SK-N-MC (cell line): ENCODE measurements at regions not wholly inside any gene's neighbourhood (a gene's known extent, or its start where the extent isn't known, plus 50 kb on each side); places are given as distances from the start of the nearest gene placed in this dataset.

ENCODE experiments used
- DNase-seq: peaks from one replicate; pipeline ENCODE4 v3.0.0-alpha.2; 2011; ENCODE audit warnings: low read depth, low spot score
- H3K27ac ChIP-seq: fragments of 200-600 bp; sonication (generic); 2 replicates; pipeline ENCODE4 v1.5.1; 2016; ENCODE audit warnings: mixed run types
- H3K36me3 ChIP-seq: fragments of 200-600 bp; sonication (generic); 2 replicates; pipeline ENCODE4 v1.6.1; 2017; ENCODE audit warnings: antibody characterized with exemption, low read length, mixed read lengths; ENCODE audit not compliant: insufficient read depth
- H3K4me3 ChIP-seq: fragments of 200-600 bp; sonication (generic); 2 replicates; pipeline ENCODE4 v1.5.1; 2016
- H3K9ac ChIP-seq: fragments of 200-600 bp; sonication (generic); 2 replicates; pipeline ENCODE4 v1.8.0; 2017; ENCODE audit warnings: mixed run types, mixed read lengths; ENCODE audit not compliant: insufficient read length
- H3K9me3 ChIP-seq: fragments of 200-600 bp; sonication (generic); 2 replicates; pipeline ENCODE4 v1.6.1; 2017; ENCODE audit warnings: low read depth, mild to moderate bottlenecking, antibody characterized with exemption, low read length, moderate library complexity, mixed read lengths
- EZH2 ChIP-seq: fragments of 200-600 bp; sonication (generic); IDR thresholded peaks from one replicate; pipeline ENCODE4 v1.6.1; 2017; ENCODE audit warnings: antibody characterized with exemption
- FOXP2 ChIP-seq: optimal IDR thresholded peaks from 2 replicates; pipeline ENCODE3; 2011; ENCODE audit warnings: mild to moderate bottlenecking, moderate library complexity; ENCODE audit not compliant: insufficient read depth; ENCODE audit errors: extremely low read length, control extremely low read depth
- POLR2AphosphoS5 ChIP-seq: IDR thresholded peaks from 2 replicates; pipeline ENCODE4 v1.6.1; 2012; ENCODE audit warnings: mild to moderate bottlenecking, low read depth, low read length, borderline replicate concordance

- H3K9me3 ChIP-seq = no peaks in the 10 kb centered on the region
- no peak overlapping the region for H3K4me3 ChIP-seq
- no peaks in the 10 kb centered on the region for H3K36me3 ChIP-seq
- no peak for DNase-seq
- no peak overlapping the region for H3K27ac ChIP-seq
- no peak overlapping the region for H3K9ac ChIP-seq
- TF ChIP-seq EZH2 (no peak), FOXP2 (no peak)
These were observed 59.8 kb upstream of the FHIT start for GRCh38 chr3:61311044-61311443.

GRCh38 chr3:61315871-61316270 lies 64.6 kb upstream of the FHIT start:
- no peaks in the 10 kb centered on the region for H3K9me3 ChIP-seq
- no peak overlapping the region for H3K9ac ChIP-seq
- H3K36me3 ChIP-seq = no peaks in the 10 kb centered on the region
- no peak overlapping the region for H3K27ac ChIP-seq
- no peak overlapping the region for H3K4me3 ChIP-seq
- DNase-seq = no peak
- no peak for TF ChIP-seq FOXP2
- no peak for TF ChIP-seq POLR2AphosphoS5
- no peak for TF ChIP-seq EZH2

- no peak for TF ChIP-seq FOXP2
- no peak for TF ChIP-seq EZH2
- TF ChIP-seq POLR2AphosphoS5 = no peak
These were observed 71.8 kb upstream of the FHIT start for GRCh38 chr3:61323094-61323493.

GRCh38 chr3:61331929-61332552 lies 80.8 kb upstream of the FHIT start:
- TF ChIP-seq FOXP2 = no peak
- TF ChIP-seq POLR2AphosphoS5 = no peak
- TF ChIP-seq EZH2 = no peak
- H3K27ac ChIP-seq = no peak overlapping the region

More at GRCh38 chr3:61323094-61323493, 71.8 kb upstream of the FHIT start:
- Histone ChIP-seq H3K9ac (no peak overlapping the region), H3K36me3 (no peaks in the 10 kb centered on the region), H3K4me3 (no peak overlapping the region), H3K9me3 (no peaks in the 10 kb centered on the region), H3K27ac (no peak overlapping the region)
- DNase-seq = no peak

GRCh38 chr3:61333192-61333961 lies 82.1 kb upstream of the FHIT start:
- no peak overlapping the region for H3K9ac ChIP-seq
- no peaks in the 10 kb centered on the region for H3K9me3 ChIP-seq
- TF ChIP-seq EZH2 (no peak), POLR2AphosphoS5 (no peak), FOXP2 (no peak)
- no peak for DNase-seq
- H3K4me3 ChIP-seq = no peak overlapping the region
- no peak overlapping the region for H3K27ac ChIP-seq
- no peaks in the 10 kb centered on the region for H3K36me3 ChIP-seq

More at GRCh38 chr3:61331929-61332552, 80.8 kb upstream of the FHIT start:
- DNase-seq = no peak
- Histone ChIP-seq H3K9ac (no peak overlapping the region), H3K4me3 (no peak overlapping the region), H3K36me3 (no peaks in the 10 kb centered on the region), H3K9me3 (no peaks in the 10 kb centered on the region)

- Histone ChIP-seq H3K9me3 (no peaks in the 10 kb centered on the region), H3K27ac (no peak overlapping the region), H3K4me3 (no peak overlapping the region), H3K36me3 (no peaks in the 10 kb centered on the region), H3K9ac (no peak overlapping the region)
- no peak for TF ChIP-seq EZH2
- TF ChIP-seq FOXP2 = no peak
- no peak for TF ChIP-seq POLR2AphosphoS5
- DNase-seq = no peak
These were observed 83.5 kb upstream of the FHIT start for GRCh38 chr3:61334783-61335182.

GRCh38 chr3:61340931-61341461 lies 89.7 kb upstream of the FHIT start:
- Histone ChIP-seq H3K9me3 (no peaks in the 10 kb centered on the region), H3K4me3 (no peak overlapping the region), H3K36me3 (no peaks in the 10 kb centered on the region), H3K27ac (no peak overlapping the region), H3K9ac (no peak overlapping the region)
- TF ChIP-seq EZH2 = no peak
- no peak for TF ChIP-seq POLR2AphosphoS5
- TF ChIP-seq FOXP2 = no peak
- no peak for DNase-seq

GRCh38 chr3:61343543-61343942 lies 92.3 kb upstream of the FHIT start:
- no peaks in the 10 kb centered on the region for H3K36me3 ChIP-seq
- no peak overlapping the region for H3K9ac ChIP-seq
- no peak overlapping the region for H3K4me3 ChIP-seq
- DNase-seq = no peak
- H3K9me3 ChIP-seq = no peaks in the 10 kb centered on the region
- TF ChIP-seq FOXP2 = no peak
- TF ChIP-seq EZH2 = no peak
- TF ChIP-seq POLR2AphosphoS5 = no peak
- H3K27ac ChIP-seq = no peak overlapping the region

GRCh38 chr3:61345020-61345419 lies 93.8 kb upstream of the FHIT start:
- no peaks in the 10 kb centered on the region for H3K9me3 ChIP-seq
- no peak overlapping the region for H3K27ac ChIP-seq
- TF ChIP-seq EZH2 (no peak), POLR2AphosphoS5 (no peak), FOXP2 (no peak)
- H3K9ac ChIP-seq = no peak overlapping the region
- H3K4me3 ChIP-seq = no peak overlapping the region
- DNase-seq = no peak
- no peaks in the 10 kb centered on the region for H3K36me3 ChIP-seq
